Natural killer cell treated with Interleukin-12 subunit alpha and Interleukin-12 subunit beta and Interleukin-15 and Interleukin-18, amount 100 ng/mL, for 72 hours (primary cell): ENCODE measurements at regions not wholly inside any gene's neighbourhood (a gene's known extent, or its start where the extent isn't known, plus 50 kb on each side); places are given as distances from the start of the nearest gene placed in this dataset.
A peak's percentile ranks its signal among the peaks of the same experiment; 100 is the strongest.

Experiments
- ATAC-seq, 2 donors: fragments of 150-1000 bp; cut with Tn5 transposase in 1 of 2; sonication (Bioruptor Pico), chemical (Tn5 transposase) in 1 of 2; 2 replicates each; pipeline ENCODE4 v1.10.0; 2021
- DNase-seq: peaks from one replicate; pipeline ENCODE4 v3.0.0; 2022; ENCODE audit warnings: low spot score
- H3K27ac Mint-ChIP-seq, 2 donors: 1 replicate in 1 of 2; 2 replicates in 1 of 2; pipeline ENCODE4 v1.8.0; 2022; ENCODE audit warnings: mixed read lengths in 2 of 2, mild to moderate bottlenecking in 1 of 2, moderate library complexity in 1 of 2
- H3K27me3 Mint-ChIP-seq, 2 donors: 1 replicate in 1 of 2; 2 replicates in 1 of 2; pipeline ENCODE4 v1.8.0; 2022; ENCODE audit warnings: mixed read lengths in 2 of 2
- H3K36me3 Mint-ChIP-seq: one replicate; pipeline ENCODE4 v1.8.0; 2022; ENCODE audit warnings: mixed read lengths
- H3K4me1 Mint-ChIP-seq, 2 donors: 1 replicate in 1 of 2; 2 replicates in 1 of 2; pipeline ENCODE4 v1.8.0; 2022; ENCODE audit warnings: low read depth in 2 of 2, mixed read lengths in 2 of 2, mild to moderate bottlenecking in 1 of 2
- H3K4me3 Mint-ChIP-seq: one replicate; pipeline ENCODE4 v1.8.0; 2022; ENCODE audit warnings: mixed read lengths
- H3K9me3 Mint-ChIP-seq: 2 replicates; pipeline ENCODE4 v1.8.0; 2022; ENCODE audit warnings: mixed read lengths

DNA sequence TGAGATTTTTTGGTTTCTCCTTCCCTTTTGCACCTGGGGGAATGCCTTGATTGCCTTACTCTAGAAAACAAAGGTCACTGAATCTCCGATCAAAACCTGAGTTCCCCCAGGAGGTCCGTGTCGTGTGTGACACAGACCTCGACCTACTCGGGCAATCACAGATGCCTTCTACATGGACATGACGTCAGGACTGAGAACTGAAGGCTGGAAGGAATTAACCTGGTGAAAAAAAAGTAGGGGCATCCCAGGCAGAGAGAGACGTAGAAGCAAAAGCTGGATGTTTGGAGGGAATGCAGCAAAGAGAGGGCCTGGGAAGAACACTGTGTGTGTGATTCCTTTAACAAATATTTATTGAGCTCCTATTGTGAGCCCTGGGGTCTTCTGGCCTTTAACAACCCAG is 178.0 kb downstream of the PRDM2 start:
- no peak for DNase-seq
- Mint-ChIP-seq H3K36me3 (no peaks in the 10 kb centered on the region), H3K27ac (no peak overlapping the region), H3K27me3 (peaks cover 0 to 4% of the 10 kb centered on the region in 2 donors), H3K4me3 (no peak overlapping the region), H3K4me1 (no peaks in the 10 kb centered on the region), H3K9me3 (no peaks in the 10 kb centered on the region)
- ATAC-seq = no peak

GRCh38 chr1:13878451-13878850 is 178.5 kb downstream of the PRDM2 start:
- DNase-seq = no peak
- ATAC-seq = no peak
- peaks cover 0 to 6% of the 10 kb centered on the region in 2 donors for H3K27me3 Mint-ChIP-seq
- H3K4me3 Mint-ChIP-seq = no peak overlapping the region
- H3K4me1 Mint-ChIP-seq = no peaks in the 10 kb centered on the region
- H3K9me3 Mint-ChIP-seq = no peaks in the 10 kb centered on the region
- no peaks in the 10 kb centered on the region for H3K36me3 Mint-ChIP-seq
- H3K27ac Mint-ChIP-seq = no peak overlapping the region

DNA sequence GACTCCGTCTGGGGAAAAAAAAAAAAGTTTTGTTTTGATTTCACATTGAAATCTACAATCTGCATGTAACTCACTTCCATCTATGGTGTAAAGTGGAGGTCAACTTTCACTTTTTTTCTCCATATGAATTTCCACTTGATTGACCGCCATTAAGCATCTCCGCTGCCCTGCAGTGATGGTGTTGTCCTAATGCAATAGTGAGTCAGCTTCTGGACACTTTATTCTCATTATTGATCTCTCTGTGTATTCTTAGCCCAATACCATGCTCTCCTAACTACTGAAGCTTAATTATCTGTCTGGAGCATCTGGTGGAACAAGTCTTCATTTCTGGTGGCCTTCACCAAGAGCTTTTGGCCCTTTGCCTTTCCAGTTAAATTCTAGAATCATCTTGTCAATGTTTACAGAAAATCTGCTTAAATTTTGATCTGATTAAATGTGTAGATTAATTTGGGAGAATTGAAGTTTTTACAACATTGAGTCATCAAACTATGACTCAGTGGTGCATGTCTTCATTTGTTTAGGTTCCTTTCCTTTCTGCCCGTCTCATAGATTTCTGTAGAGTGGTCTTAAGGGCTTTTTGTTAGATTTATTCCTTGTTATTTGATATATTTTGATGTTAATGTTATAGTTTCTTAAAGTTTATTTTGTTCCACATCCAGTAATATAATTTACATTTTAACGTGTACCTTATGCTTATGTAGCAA is 181.5 kb downstream of the PRDM2 start:
- H3K4me1 Mint-ChIP-seq = no peaks in the 10 kb centered on the region
- no peak overlapping the region for H3K27ac Mint-ChIP-seq
- no peaks in the 10 kb centered on the region for H3K36me3 Mint-ChIP-seq
- no peak for ATAC-seq
- H3K9me3 Mint-ChIP-seq = no peaks in the 10 kb centered on the region
- no peak for DNase-seq
- H3K4me3 Mint-ChIP-seq = no peak overlapping the region
- peaks cover 11 to 15% of the 10 kb centered on the region in 2 donors for H3K27me3 Mint-ChIP-seq

GRCh38 chr1:13888351-13888986 is 188.5 kb downstream of the PRDM2 start:
- no peak for ATAC-seq
- H3K9me3 Mint-ChIP-seq = no peaks in the 10 kb centered on the region
- H3K4me3 Mint-ChIP-seq = no peak overlapping the region
- H3K27ac Mint-ChIP-seq = no peak overlapping the region
- no peak for DNase-seq
- H3K36me3 Mint-ChIP-seq = peaks cover 4% of the 10 kb centered on the region
- H3K27me3 Mint-ChIP-seq = peaks cover 18 to 32% of the 10 kb centered on the region in 2 donors
- peaks cover 0 to 3% of the 10 kb centered on the region in 2 donors for H3K4me1 Mint-ChIP-seq

DNA sequence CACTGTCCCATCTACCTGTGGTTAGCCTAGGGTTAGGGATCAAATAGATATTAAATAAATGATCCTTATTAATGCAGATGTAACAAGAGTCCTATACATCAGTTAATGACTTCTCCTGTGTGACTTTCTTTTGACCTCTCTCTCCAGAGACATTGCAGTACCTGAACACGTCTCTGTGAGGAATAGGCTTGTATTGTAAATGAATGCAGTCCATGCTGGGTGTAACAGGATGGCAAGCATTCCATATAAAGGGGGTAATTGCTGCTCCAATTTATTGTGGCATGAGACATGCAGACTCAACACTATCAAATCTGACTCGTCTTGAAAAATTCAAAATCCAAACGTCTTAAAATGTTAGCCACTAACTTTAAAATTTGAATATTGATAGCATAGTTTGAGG is 189.5 kb downstream of the PRDM2 start:
- peaks cover 4% of the 10 kb centered on the region for H3K36me3 Mint-ChIP-seq
- no peak overlapping the region for H3K27ac Mint-ChIP-seq
- no peak overlapping the region for H3K4me3 Mint-ChIP-seq
- H3K9me3 Mint-ChIP-seq = no peaks in the 10 kb centered on the region
- no peak for ATAC-seq
- DNase-seq = no peak
- peaks cover 24 to 38% of the 10 kb centered on the region in 2 donors for H3K27me3 Mint-ChIP-seq
- H3K4me1 Mint-ChIP-seq = peaks cover 0 to 4% of the 10 kb centered on the region in 2 donors

- Mint-ChIP-seq H3K27me3 (peaks cover 14 to 37% of the 10 kb centered on the region in 2 donors), H3K27ac (no peak overlapping the region), H3K4me3 (no peak overlapping the region), H3K9me3 (no peaks in the 10 kb centered on the region), H3K4me1 (peaks cover 0 to 4% of the 10 kb centered on the region in 2 donors), H3K36me3 (peaks cover 4% of the 10 kb centered on the region)
- DNase-seq (no peak), ATAC-seq (no peak)
Measured at GRCh38 chr1:13890766-13891165, 190.8 kb downstream of the PRDM2 start.

DNA sequence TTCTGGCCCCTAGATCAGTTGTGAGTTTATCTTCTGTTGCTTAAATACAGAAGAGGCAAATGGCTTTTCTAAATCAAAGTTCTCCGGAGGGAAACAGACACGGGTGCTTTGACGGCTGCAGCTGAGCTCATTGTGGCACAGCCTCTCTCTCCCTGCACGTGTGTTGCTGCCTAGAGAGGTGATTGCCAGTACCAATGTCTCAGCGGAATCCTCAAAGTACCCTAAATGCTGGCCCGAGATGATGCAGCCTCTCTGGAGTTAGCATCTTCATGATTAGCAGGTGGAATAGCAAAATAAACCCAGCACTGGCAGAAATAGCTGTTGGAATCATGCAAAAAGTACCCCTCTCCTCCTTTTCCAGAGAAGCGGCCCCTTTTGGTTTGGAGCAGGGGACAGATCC is 192.2 kb downstream of the PRDM2 start:
- Mint-ChIP-seq H3K4me1 (peaks cover 0 to 4% of the 10 kb centered on the region in 2 donors), H3K9me3 (no peaks in the 10 kb centered on the region), H3K4me3 (no peak overlapping the region), H3K27ac (no peak overlapping the region), H3K36me3 (peaks cover 4% of the 10 kb centered on the region), H3K27me3 (peaks cover 14 to 37% of the 10 kb centered on the region in 2 donors)
- ATAC-seq (no peak), DNase-seq (no peak)

- no peak overlapping the region for H3K27ac Mint-ChIP-seq
- peaks cover 0 to 4% of the 10 kb centered on the region in 2 donors for H3K4me1 Mint-ChIP-seq
- DNase-seq = no peak
- peaks cover 4% of the 10 kb centered on the region for H3K36me3 Mint-ChIP-seq
- peaks cover 14 to 37% of the 10 kb centered on the region in 2 donors for H3K27me3 Mint-ChIP-seq
- no peak overlapping the region for H3K4me3 Mint-ChIP-seq
- no peaks in the 10 kb centered on the region for H3K9me3 Mint-ChIP-seq
- ATAC-seq = no peak
Measured at GRCh38 chr1:13892671-13893325, 192.8 kb downstream of the PRDM2 start.

GRCh38 chr1:13893409-13893821 is 193.4 kb downstream of the PRDM2 start:
- Mint-ChIP-seq H3K4me3 (no peak overlapping the region), H3K9me3 (no peaks in the 10 kb centered on the region), H3K36me3 (peaks cover 4% of the 10 kb centered on the region), H3K27ac (no peak overlapping the region), H3K27me3 (peaks cover 14 to 37% of the 10 kb centered on the region in 2 donors), H3K4me1 (peaks cover 0 to 4% of the 10 kb centered on the region in 2 donors)
- DNase-seq = no peak
- ATAC-seq = no peak

DNA sequence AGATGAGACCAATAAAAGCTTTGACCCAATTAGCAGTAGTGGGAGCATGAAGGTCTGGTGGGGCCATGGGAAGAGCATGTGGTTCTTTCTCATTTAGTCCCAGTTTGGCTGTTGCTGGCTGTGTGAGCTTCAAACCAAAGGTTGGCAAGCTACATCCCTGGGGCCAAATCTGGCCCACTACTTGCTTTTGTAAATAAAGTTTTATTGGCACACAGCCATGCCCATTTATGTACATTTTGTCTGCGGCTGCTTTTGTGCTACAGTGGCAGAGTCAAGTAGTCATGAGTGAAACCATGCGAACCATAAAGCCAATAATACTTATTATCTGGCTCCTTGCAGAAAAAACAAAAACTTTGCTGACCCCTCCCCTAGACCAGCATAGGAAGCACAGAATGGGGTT is 196.9 kb downstream of the PRDM2 start:
- Mint-ChIP-seq H3K9me3 (no peaks in the 10 kb centered on the region), H3K4me1 (peaks cover 0 to 4% of the 10 kb centered on the region in 2 donors), H3K4me3 (no peak overlapping the region), H3K27me3 (peaks cover 14 to 22% of the 10 kb centered on the region in 2 donors), H3K27ac (no peak overlapping the region), H3K36me3 (no peaks in the 10 kb centered on the region)
- DNase-seq (no peak), ATAC-seq (no peak)

DNA sequence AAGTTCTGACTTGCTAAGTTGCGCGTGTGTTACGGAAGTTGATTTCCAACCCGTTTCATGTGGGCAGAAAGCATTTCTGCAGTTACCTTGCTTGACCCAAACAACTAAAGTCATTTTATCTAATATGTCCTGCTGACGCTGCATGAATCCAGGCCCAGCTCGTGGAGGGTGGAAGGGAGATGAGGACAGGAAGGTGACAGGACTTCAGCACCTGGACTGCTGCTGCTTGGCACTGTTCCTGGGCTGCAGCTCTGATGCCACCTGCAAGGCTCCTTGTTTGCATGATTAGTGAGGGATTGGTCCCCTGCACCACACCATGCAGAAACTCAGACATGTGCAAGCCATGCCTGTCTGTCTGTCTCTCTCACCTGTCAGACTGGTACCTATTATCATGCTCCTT is 198.4 kb downstream of the PRDM2 start:
- DNase-seq (no peak), ATAC-seq (peak in 1 of 2 donors; percentile 21)
- H3K27ac Mint-ChIP-seq = no peak overlapping the region
- H3K27me3 Mint-ChIP-seq = peaks cover 13% of the 10 kb centered on the region in 2 donors
- H3K36me3 Mint-ChIP-seq = no peaks in the 10 kb centered on the region
- H3K4me3 Mint-ChIP-seq = no peak overlapping the region
- H3K9me3 Mint-ChIP-seq = no peaks in the 10 kb centered on the region
- peaks cover 0 to 2% of the 10 kb centered on the region in 2 donors for H3K4me1 Mint-ChIP-seq

DNA sequence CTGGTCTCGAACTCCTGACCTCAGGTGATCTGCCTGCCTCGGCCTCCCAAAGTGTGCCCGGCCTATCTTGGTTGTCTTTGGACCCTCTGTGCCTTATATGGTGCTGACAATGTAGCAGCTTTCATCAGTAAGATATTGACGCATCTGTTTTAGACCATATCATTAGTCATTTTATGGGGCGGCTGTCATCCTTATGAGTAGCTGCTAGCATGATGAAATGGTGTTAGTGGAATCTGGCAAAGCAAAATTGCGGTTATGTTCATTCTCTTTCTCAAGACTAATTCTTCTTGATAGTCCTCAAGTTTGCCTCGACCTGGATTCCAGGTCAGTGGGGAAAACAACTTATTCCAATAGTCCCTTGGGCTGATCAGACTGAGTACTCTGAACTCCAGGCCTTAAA is 199.9 kb downstream of the PRDM2 start:
- no peaks in the 10 kb centered on the region for H3K4me1 Mint-ChIP-seq
- H3K36me3 Mint-ChIP-seq = no peaks in the 10 kb centered on the region
- H3K9me3 Mint-ChIP-seq = no peaks in the 10 kb centered on the region
- peaks cover 7 to 10% of the 10 kb centered on the region in 2 donors for H3K27me3 Mint-ChIP-seq
- no peak overlapping the region for H3K4me3 Mint-ChIP-seq
- ATAC-seq = no peak
- DNase-seq = no peak
- no peak overlapping the region for H3K27ac Mint-ChIP-seq

DNA sequence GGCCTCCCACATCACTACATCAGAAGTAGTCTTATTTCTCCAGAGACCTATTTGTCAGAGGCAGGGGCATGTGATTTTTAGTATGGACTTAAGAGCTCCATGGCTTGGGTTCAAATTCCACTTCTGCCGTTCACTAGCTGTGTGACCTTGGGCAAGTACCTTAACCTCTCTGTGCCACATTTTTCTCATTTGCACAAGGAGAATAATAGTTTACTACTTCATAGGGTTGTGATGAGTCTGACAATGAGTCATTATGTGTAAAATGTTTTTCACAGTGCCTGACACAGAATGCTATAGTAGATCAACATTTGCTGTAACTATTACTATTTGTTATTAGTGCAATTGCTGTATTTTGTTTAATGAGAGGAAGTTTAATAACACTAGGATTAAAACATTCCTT is 200.6 kb downstream of the PRDM2 start:
- Mint-ChIP-seq H3K4me3 (no peak overlapping the region), H3K27ac (no peak overlapping the region), H3K27me3 (peaks cover 8 to 11% of the 10 kb centered on the region in 2 donors), H3K9me3 (no peaks in the 10 kb centered on the region), H3K36me3 (no peaks in the 10 kb centered on the region), H3K4me1 (no peaks in the 10 kb centered on the region)
- ATAC-seq (no peak), DNase-seq (no peak)

DNA sequence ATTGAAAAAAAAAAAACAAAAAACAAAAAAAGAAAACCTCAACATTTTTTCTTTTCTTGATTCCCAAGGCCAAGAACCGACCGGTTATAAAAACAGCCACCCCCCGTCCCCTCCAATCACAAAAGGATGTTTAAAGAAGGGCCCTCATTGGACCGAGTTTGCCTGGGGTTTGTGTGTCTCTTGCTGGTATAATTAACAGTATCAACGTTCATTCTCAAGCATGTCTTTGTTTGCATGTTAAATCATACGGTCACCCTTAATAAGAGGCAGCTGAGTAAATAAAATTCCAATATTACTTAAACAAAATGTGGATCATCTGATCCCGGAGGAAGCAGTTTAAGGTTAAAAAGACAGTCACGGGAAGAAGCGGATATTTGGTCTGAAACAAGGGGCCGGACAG is 201.1 kb downstream of the PRDM2 start:
- Mint-ChIP-seq H3K4me3 (no peak overlapping the region), H3K4me1 (no peaks in the 10 kb centered on the region), H3K9me3 (no peaks in the 10 kb centered on the region), H3K36me3 (no peaks in the 10 kb centered on the region), H3K27ac (no peak overlapping the region), H3K27me3 (peaks cover 11 to 12% of the 10 kb centered on the region in 2 donors)
- DNase-seq (no peak), ATAC-seq (no peak)
